ENCODE measurements at regions not wholly inside any gene's neighbourhood (a gene's known extent, or its start where the extent isn't known, plus 50 kb on each side); places are given as distances from the start of the nearest gene placed in this dataset.
"Not testable (repeated sequence)": the region's sequence is repeated elsewhere in the genome, so short reads cannot be mapped to it uniquely, and the experiment has no call there.

DNA sequence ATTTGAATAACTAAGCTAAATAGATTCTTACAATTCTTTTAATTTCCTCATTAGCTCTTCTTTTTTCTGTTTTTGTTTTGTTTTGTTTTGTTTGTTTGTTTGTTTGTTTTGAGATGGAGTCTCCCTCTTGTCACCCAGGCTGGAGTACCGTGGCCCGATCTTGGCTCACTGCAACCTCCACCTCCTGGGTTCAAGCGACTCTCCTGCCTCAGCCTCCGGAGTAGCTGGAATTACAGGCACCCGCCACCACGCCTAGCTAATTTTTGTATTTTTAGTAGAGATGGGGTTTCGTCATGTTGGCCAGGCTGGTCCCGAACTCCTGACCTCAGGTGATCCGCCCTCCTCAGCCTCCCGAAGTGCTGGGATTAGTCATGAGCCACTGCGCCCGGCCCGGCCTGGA is 70.7 kb upstream of the ZNF658 start:
- H3K9me3 ChIP-seq (ENCODE audit: control insufficient read depth, low read length, poor library complexity, severe bottlenecking); ATAC-seq; DNase-seq; H3K4me1 Mint-ChIP-seq; H3K36me3 Mint-ChIP-seq (ENCODE audit: low read depth); H3K4me3 Mint-ChIP-seq; H3K27me3 Mint-ChIP-seq: not testable (repeated sequence)
- peak overlapping the region; percentile 75 for H3K27ac Mint-ChIP-seq

DNA sequence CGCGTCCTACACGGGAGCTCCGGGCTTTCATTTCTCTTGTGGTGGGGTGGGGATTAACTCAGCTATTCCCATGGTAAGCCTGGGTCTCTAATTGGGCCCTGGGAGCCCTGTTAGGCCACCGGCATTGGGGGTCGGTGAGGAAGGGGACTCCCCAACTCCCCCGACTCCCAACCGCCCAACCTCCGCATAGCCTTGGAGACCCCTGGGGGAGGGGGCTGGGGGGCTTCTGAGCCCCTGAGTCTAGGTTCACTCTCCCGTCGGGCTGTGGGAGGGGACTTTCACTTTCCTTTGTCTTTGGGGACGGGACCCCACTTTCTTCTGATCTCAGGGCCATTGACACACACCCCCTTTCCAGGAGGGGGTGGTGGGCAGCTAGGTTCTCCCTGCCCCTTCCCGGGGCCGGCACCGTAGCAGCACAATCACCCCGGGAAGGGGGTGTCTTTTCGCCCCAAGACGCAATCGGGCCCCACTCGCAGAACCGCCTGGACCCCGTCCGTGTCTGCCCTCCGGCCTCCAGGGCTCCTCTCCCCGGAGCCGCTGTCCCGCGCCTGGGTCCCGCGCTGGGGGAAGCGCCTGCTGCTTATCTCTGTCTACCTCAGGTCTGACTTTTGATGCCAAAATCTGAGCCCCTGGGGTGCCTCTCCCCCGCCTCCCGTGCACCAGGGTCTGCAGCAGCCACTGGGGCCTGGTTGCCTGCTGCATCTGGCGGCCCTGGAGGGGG is 69.6 kb upstream of the ZNF658 start:
- H3K36me3 Mint-ChIP-seq (ENCODE audit: low read depth); DNase-seq; H3K27me3 Mint-ChIP-seq; H3K4me3 Mint-ChIP-seq; ATAC-seq; H3K27ac Mint-ChIP-seq; H3K9me3 ChIP-seq (ENCODE audit: control insufficient read depth, low read length, poor library complexity, severe bottlenecking); H3K4me1 Mint-ChIP-seq: not testable (repeated sequence)

GRCh38 chr9:66832222-66832621 is 68.3 kb upstream of the ZNF658 start:
- H3K27ac Mint-ChIP-seq; H3K27me3 Mint-ChIP-seq; H3K4me1 Mint-ChIP-seq; H3K9me3 ChIP-seq (ENCODE audit: control insufficient read depth, low read length, poor library complexity, severe bottlenecking); H3K36me3 Mint-ChIP-seq (ENCODE audit: low read depth); DNase-seq: not testable (repeated sequence)
- H3K4me3 Mint-ChIP-seq = peak overlapping the region; percentile 45
- ATAC-seq = peak; percentile 66

DNA sequence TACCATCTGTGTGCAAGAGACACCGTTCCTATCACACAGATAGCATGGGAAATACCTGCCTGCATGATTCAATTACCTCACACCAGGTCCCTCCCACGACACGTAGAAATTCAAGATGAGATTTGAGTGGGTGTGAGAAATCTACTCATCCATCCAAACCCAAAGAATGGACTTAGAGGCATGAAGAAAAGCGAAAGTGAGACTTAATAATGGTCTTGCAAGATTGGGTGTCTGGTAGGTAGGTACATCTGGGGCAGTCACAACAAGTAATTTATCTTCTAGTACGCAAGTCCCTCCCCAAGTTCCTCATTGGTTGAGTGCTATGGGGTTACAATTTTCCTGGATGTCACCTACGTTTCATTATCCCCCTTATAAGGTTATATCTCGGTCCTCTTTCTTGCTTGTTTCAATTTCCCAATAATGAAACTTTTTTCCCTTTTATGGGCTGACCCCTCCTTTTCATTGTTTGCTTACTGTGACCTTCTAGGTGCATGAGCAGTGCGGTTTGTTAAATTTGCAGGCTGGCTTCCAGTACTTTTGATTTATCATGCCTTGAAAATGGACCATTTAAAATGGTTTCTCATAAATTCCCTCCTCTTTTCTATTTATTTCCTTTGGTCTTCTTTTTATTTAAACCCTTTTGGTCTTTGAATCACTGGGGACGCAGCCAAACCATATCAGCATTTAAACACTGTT is 63.1 kb upstream of the ZNF658 start:
- H3K27ac Mint-ChIP-seq; DNase-seq; H3K4me1 Mint-ChIP-seq; H3K36me3 Mint-ChIP-seq (ENCODE audit: low read depth); H3K4me3 Mint-ChIP-seq; H3K27me3 Mint-ChIP-seq; H3K9me3 ChIP-seq (ENCODE audit: control insufficient read depth, low read length, poor library complexity, severe bottlenecking): not testable (repeated sequence)
- peak; percentile 32 for ATAC-seq

Measured in T-helper 17 cell (primary cell).